RPMI7951 (cell line): ENCODE measurements at regions not wholly inside any gene's neighbourhood (a gene's known extent, or its start where the extent isn't known, plus 50 kb on each side); places are given as distances from the start of the nearest gene placed in this dataset.
"Not testable (repeated sequence)": the region's sequence is repeated elsewhere in the genome, so short reads cannot be mapped to it uniquely, and the experiment has no call there.

Experiments used
- DNase-seq: peaks from one replicate; pipeline ENCODE4 v3.0.0-alpha.2; 2012; ENCODE audit warnings: low read depth

DNA sequence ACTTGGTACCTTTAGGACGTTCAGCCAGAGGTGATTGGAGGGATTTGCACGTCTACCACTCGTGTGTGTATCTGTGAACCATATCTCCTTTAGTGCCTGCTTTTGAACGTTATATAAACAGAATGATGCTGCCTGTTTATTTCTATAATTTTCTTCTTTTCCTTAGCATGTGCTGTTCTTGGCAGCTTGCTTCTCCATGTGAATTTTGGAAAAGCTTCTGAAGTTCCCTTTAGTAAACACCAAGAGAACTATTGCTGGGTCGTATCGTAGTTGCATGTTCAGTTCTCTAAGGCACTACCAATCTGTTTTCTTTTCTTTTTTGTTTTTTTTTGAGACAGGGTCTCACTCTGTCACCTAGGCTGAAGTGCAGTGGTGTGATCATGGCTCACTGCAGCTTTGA is 73.8 kb upstream of the FANCC start:
- DNase-seq = not testable (repeated sequence)

GRCh38 chr9:95389373-95389772 is 71.9 kb upstream of the FANCC start:
- no peak for DNase-seq

- DNase-seq = no peak
These were observed 69.3 kb upstream of the FANCC start for GRCh38 chr9:95386843-95387242.

GRCh38 chr9:95385521-95385920 is 68.0 kb upstream of the FANCC start:
- no peak for DNase-seq

GRCh38 chr9:95383845-95384244 is 66.3 kb upstream of the FANCC start:
- peak; percentile 25 for DNase-seq

GRCh38 chr9:95383185-95383676 is 65.7 kb upstream of the FANCC start:
- peak; percentile 91 for DNase-seq

DNA sequence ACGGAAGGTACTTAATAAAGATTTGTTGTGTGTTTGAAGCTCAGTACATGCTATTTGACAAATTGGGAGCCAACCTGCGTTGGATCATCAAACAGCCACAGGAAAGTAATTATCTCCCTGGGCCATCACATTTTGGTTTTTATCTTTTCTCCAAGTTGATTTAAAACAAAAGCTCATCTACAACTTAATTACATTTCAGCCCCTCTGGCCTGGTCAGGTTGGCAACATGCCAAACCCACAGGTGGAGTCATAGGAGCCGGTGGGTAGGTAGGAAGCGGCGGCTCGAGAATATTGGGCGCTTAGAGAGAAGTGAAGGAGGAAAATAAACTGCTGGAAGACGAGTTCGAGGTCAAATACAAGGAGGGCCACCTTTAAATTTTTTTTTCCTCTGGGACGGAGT is 64.9 kb upstream of the FANCC start:
- DNase-seq = no peak

DNA sequence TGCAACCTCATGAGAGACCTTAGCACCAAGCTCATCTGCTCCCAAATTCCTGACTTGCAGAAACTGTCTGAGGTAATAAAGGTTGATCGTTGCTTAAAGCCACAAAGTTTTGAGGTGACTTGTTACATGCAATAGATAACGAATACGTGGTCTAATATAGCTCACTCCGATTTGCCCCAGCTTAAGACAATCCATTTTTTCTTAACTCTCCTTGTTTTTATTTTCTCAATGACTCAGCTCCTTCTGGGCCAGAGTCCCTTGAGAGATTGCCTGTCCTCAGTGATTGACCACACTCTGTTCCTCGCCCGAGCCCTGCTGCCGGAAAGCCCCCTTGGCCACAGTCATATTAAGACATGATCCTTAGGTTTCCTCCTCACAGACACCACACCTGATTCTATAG is 63.7 kb upstream of the FANCC start:
- peak; percentile 55 for DNase-seq

- DNase-seq = no peak
These were observed 62.1 kb upstream of the FANCC start for GRCh38 chr9:95379630-95380029.

DNA sequence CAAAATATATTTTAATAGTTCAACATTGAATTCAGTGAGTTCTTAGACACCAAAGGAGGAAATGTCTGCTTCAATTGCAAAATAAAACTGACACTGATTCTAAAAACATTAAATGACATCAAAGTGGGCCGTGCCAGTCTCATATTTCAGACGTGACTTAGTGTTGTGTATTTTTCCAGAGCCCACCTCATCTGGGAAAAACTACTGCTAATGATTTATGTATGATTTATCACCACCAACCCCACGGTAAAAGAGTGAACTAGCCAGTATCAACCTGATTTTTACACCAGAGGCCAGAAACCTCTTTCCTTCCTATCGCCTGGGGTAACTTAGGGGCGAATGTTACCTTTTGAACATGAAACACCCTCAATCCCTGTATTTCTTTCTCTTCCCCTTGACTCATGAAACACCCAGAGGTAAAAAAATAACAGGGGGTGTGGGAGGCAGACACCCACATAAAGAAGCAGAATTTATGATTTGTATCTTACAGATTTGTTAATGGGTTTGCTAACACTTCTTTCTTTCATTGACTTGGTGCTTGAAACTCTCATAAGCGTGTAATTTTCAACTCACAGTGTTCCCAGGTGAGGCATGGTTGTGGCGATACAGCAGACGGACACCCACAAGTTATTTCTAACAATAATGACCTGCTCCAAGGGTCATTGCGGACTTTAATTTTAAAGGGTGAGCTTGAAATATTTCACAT is 56.4 kb upstream of the FANCC start:
- no peak for DNase-seq

DNA sequence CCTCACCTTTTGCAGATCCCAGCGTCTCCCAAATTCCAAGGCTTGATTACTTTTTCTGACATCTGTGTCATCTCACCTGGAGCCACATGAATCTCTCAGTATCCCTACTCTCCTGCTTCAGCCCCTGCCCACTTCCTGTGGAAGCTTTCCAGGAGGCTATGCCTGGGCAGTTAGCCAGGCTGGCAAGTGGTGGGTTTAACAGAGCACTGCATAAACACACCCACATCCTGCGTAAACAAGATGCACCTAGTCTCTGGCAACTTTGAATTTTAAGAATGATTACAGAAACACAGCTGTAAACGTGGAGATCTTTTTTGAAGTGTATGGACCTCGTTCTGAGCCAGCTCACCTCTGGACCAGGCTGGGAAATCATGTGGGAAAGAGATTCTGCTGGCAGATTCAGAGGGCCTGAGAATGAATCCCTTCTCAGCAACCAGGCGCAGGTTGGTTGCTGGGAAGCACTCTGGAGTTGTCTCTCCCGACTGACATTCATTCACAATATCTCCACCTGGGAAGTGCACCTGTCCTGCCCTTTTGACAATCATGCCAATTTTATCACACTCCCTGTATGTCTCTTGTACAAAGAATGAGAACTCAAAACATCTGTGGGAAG is 55.7 kb upstream of the FANCC start:
- peak; percentile 23 for DNase-seq

DNA sequence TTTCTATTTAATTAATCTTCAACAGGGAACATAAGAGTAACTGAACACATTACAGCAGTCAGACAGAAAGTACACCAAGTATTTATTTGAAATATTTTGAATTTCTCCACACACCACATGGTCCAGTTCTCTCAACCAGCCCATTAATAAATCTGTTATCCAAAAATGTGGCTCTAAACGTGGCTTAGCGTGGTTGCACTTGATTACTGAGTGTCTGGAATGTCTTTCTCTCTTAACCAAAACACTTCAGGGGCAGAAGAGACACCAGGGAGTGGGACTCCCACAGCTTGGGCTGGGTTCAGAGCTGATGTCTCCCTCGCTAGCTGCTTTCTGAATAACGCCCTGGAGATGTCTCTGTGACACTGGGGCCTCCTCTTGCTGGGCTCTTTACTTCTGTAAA is 52.6 kb upstream of the FANCC start:
- DNase-seq = no peak

- DNase-seq = no peak
These were observed 51.1 kb upstream of the FANCC start for GRCh38 chr9:95368377-95369160.
